ENCODE measurements at regions not wholly inside any gene's neighbourhood (a gene's known extent, or its start where the extent isn't known, plus 50 kb on each side); places are given as distances from the start of the nearest gene placed in this dataset.

GRCh38 chr10:21031232-21031795 lies 134.2 kb upstream of the NEBL start:
- ChIA-PET CTCF (no interaction called here), POLR2A (no interaction called here)
- H3K9me3 ChIP-seq = no peaks in the 10 kb centered on the region
- no peak for DNase-seq
- Mint-ChIP-seq H3K4me1 (no peaks in the 10 kb centered on the region), H3K36me3 (no peaks in the 10 kb centered on the region), H3K27ac (no peak overlapping the region), H3K27me3 (peaks cover 0 to 10% of the 10 kb centered on the region in 2 donors), H3K9me3 (peaks cover 0 to 17% (median 10%) of the 10 kb centered on the region in 3 donors), H3K4me3 (no peak overlapping the region)
- H3K27ac ChIP-seq (ENCODE audit: low read length) = no peak overlapping the region
- ATAC-seq (replicated peaks in 1 of 4) = no peak
- H3K27me3 ChIP-seq (replicated peaks in 1 of 2; ENCODE audit: control insufficient read depth in 2 of 2, extremely low read depth in 1 of 2, insufficient read depth in 2 of 2, low read length in 1 of 2) = no peaks in the 10 kb centered on the region
- 93% methylated on average over 7 of the region's 7 CpGs for WGBS (ENCODE audit: insufficient coverage)
- H3K4me1 ChIP-seq (ENCODE audit: control insufficient read depth in 1 of 2, extremely low read depth in 1 of 2, insufficient read depth in 2 of 2, low read length in 2 of 2) = no peaks in the 10 kb centered on the region
- H3K36me3 ChIP-seq (ENCODE audit: control insufficient read depth in 2 of 2, extremely low read depth in 1 of 2, insufficient read depth in 1 of 2, low read length in 1 of 2) = no peaks in the 10 kb centered on the region
- H3K4me3 ChIP-seq (ENCODE audit: control insufficient read depth in 1 of 2, extremely low read depth in 1 of 2, low read length in 1 of 2) = no peak overlapping the region

DNA sequence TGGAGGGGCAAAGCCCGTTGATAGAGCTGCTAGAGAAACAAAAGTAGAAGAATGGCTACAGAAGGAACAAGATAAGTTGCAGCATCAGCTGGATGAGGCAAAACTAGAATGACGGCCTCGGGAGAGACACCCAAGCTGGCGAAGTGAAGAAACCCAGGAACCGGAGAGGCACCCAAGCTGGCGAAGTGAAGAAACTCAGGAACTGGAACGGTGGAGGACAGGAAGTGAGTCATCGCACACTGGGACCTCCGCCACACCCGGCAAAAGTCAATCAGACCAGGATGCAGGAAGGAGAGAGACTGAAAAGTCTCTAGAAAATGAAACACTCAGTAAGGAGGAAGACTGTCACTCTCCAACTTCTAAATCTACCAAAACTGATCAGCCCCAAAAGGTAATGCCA lies 133.0 kb upstream of the NEBL start:
- Histone ChIP-seq H3K27ac (ENCODE audit: low read length) (no peak overlapping the region), H3K9me3 (no peaks in the 10 kb centered on the region), H3K4me3 (ENCODE audit: control insufficient read depth in 1 of 2, extremely low read depth in 1 of 2, low read length in 1 of 2) (no peak overlapping the region), H3K4me1 (ENCODE audit: control insufficient read depth in 1 of 2, extremely low read depth in 1 of 2, insufficient read depth in 2 of 2, low read length in 2 of 2) (no peaks in the 10 kb centered on the region), H3K36me3 (ENCODE audit: control insufficient read depth in 2 of 2, extremely low read depth in 1 of 2, insufficient read depth in 1 of 2, low read length in 1 of 2) (no peaks in the 10 kb centered on the region), H3K27me3 (replicated peaks in 1 of 2; ENCODE audit: control insufficient read depth in 2 of 2, extremely low read depth in 1 of 2, insufficient read depth in 2 of 2, low read length in 1 of 2) (no peaks in the 10 kb centered on the region)
- DNase-seq = no peak
- ChIA-PET POLR2A (no interaction called here), CTCF (no interaction called here)
- H3K4me1 Mint-ChIP-seq = no peaks in the 10 kb centered on the region
- H3K9me3 Mint-ChIP-seq = peaks cover 0 to 17% (median 10%) of the 10 kb centered on the region in 3 donors
- WGBS (ENCODE audit: insufficient coverage) = 88% methylated on average over 6 of the region's 10 CpGs
- no peak overlapping the region for H3K4me3 Mint-ChIP-seq
- H3K27ac Mint-ChIP-seq = no peak overlapping the region
- no peaks in the 10 kb centered on the region for H3K36me3 Mint-ChIP-seq
- peaks cover 0 to 10% of the 10 kb centered on the region in 2 donors for H3K27me3 Mint-ChIP-seq
- ATAC-seq (replicated peaks in 1 of 4) = no peak

- Histone ChIP-seq H3K4me3 (ENCODE audit: control insufficient read depth in 1 of 2, extremely low read depth in 1 of 2, low read length in 1 of 2) (no peak overlapping the region), H3K4me1 (ENCODE audit: control insufficient read depth in 1 of 2, extremely low read depth in 1 of 2, insufficient read depth in 2 of 2, low read length in 2 of 2) (no peaks in the 10 kb centered on the region), H3K36me3 (ENCODE audit: control insufficient read depth in 2 of 2, extremely low read depth in 1 of 2, insufficient read depth in 1 of 2, low read length in 1 of 2) (no peaks in the 10 kb centered on the region), H3K9me3 (no peaks in the 10 kb centered on the region), H3K27me3 (replicated peaks in 1 of 2; ENCODE audit: control insufficient read depth in 2 of 2, extremely low read depth in 1 of 2, insufficient read depth in 2 of 2, low read length in 1 of 2) (no peaks in the 10 kb centered on the region), H3K27ac (ENCODE audit: low read length) (no peak overlapping the region)
- ChIA-PET CTCF (no interaction called here), POLR2A (no interaction called here)
- no peak overlapping the region for H3K27ac Mint-ChIP-seq
- H3K4me3 Mint-ChIP-seq = no peak overlapping the region
- peaks cover 0 to 14% (median 8%) of the 10 kb centered on the region in 3 donors for H3K9me3 Mint-ChIP-seq
- 20% methylated on average over 1 of the region's 3 CpGs for WGBS (ENCODE audit: insufficient coverage)
- H3K4me1 Mint-ChIP-seq = no peaks in the 10 kb centered on the region
- ATAC-seq (replicated peaks in 1 of 4) (no peak), DNase-seq (no peak)
- H3K27me3 Mint-ChIP-seq = peaks cover 3 to 4% of the 10 kb centered on the region in 2 donors
- H3K36me3 Mint-ChIP-seq = no peaks in the 10 kb centered on the region
Observed at GRCh38 chr10:21022821-21023220, 125.7 kb upstream of the NEBL start.

DNA sequence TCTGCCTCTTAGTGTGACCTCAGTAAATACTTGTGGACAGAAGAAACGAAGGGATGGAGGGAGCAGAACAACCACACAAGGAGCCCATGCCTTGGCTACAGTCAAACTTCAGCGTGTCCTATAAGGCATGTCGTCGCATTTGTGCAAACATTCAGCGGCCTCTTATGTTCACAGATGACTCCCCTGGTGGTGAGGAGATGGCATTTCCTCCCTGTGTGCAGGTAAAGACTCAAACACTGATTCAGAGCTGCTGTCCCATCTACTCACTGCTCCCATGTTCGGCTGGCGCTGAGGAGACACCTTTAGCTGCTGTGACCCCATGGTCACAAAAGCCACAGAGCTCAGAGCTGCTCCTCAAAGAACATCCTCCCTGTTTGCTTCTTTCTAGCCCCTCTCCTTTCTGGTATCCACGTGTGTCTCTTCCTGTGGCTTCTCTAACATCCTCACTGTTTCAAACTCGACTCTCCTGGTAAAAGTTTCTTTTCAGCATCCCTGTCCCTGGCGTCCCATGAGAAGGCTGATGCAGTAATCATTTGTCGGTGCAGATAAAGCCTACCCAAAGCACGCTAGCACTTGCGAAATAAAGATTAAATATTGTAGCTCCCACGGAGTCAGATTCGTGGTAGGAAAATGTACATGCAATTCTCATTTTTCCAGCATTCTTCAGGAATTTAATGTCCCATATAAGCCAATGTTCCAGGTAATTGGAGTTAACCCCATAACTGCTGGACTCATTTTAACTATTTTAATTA lies 124.9 kb upstream of the NEBL start:
- H3K9me3 Mint-ChIP-seq = peaks cover 0 to 14% (median 8%) of the 10 kb centered on the region in 3 donors
- CTCF ChIA-PET = no interaction called here
- Histone ChIP-seq H3K27me3 (replicated peaks in 1 of 2; ENCODE audit: control insufficient read depth in 2 of 2, extremely low read depth in 1 of 2, insufficient read depth in 2 of 2, low read length in 1 of 2) (no peaks in the 10 kb centered on the region), H3K36me3 (ENCODE audit: control insufficient read depth in 2 of 2, extremely low read depth in 1 of 2, insufficient read depth in 1 of 2, low read length in 1 of 2) (no peaks in the 10 kb centered on the region), H3K27ac (ENCODE audit: low read length) (no peak overlapping the region), H3K4me3 (ENCODE audit: control insufficient read depth in 1 of 2, extremely low read depth in 1 of 2, low read length in 1 of 2) (no peak overlapping the region), H3K9me3 (no peaks in the 10 kb centered on the region), H3K4me1 (ENCODE audit: control insufficient read depth in 1 of 2, extremely low read depth in 1 of 2, insufficient read depth in 2 of 2, low read length in 2 of 2) (no peaks in the 10 kb centered on the region)
- 69% methylated on average over 8 of the region's 15 CpGs for WGBS (ENCODE audit: insufficient coverage)
- H3K4me1 Mint-ChIP-seq = no peaks in the 10 kb centered on the region
- POLR2A ChIA-PET = no interaction called here
- DNase-seq = no peak
- no peak overlapping the region for H3K27ac Mint-ChIP-seq
- no peak for ATAC-seq (replicated peaks in 1 of 4)
- no peak overlapping the region for H3K4me3 Mint-ChIP-seq
- peaks cover 3 to 4% of the 10 kb centered on the region in 2 donors for H3K27me3 Mint-ChIP-seq
- no peaks in the 10 kb centered on the region for H3K36me3 Mint-ChIP-seq

DNA sequence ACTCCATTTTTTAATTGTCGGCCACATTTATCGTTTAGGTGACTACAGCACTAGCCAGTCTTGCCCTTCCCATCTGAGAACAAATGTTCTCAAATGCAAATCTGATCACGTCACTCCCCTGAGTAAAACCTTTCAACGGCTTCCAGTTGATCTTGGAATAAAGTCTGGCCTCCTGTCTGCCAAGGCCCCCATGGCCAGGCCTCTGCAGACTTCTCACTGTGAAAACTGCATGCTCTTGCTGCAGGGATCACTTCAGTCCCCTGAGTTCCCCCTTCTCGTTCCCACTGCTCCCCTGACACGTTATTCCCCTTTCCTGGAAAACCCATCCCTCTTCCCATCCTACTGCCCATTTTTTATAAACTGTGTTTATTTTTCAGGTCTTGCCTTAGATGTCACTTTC lies 124.1 kb upstream of the NEBL start:
- CTCF ChIA-PET = no interaction called here

DNA sequence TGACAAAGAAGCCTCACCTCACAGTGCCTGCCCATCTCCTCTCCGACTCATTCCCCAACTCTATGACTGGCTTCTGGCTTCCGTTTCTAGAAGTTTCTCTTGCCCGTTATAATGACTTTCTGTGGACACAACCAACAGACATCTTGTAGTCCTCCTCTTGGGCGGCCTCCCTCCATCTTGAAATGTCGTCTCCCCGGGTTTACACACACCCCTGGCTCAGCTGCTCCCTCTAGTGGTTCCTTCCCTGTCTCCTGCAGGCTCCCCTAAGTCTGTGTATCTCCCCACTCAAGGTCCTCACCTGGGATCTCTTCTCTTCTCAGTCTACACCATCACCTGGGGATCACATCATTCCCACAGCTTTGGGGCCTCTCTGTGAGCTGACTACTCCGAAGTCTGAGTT lies 123.4 kb upstream of the NEBL start:
- no peaks in the 10 kb centered on the region for H3K4me1 Mint-ChIP-seq
- no peaks in the 10 kb centered on the region for H3K4me1 ChIP-seq (ENCODE audit: control insufficient read depth in 1 of 2, extremely low read depth in 1 of 2, insufficient read depth in 2 of 2, low read length in 2 of 2)
- ChIA-PET POLR2A (no interaction called here), CTCF (no interaction called here)
- H3K36me3 ChIP-seq (ENCODE audit: control insufficient read depth in 2 of 2, extremely low read depth in 1 of 2, insufficient read depth in 1 of 2, low read length in 1 of 2) = no peaks in the 10 kb centered on the region
- no peaks in the 10 kb centered on the region for H3K36me3 Mint-ChIP-seq
- no peak overlapping the region for H3K27ac Mint-ChIP-seq
- H3K9me3 Mint-ChIP-seq = peaks cover 0 to 14% (median 8%) of the 10 kb centered on the region in 3 donors
- peaks cover 3 to 4% of the 10 kb centered on the region in 2 donors for H3K27me3 Mint-ChIP-seq
- no peaks in the 10 kb centered on the region for H3K9me3 ChIP-seq
- H3K4me3 ChIP-seq (ENCODE audit: control insufficient read depth in 1 of 2, extremely low read depth in 1 of 2, low read length in 1 of 2) = no peak overlapping the region
- H3K27me3 ChIP-seq (replicated peaks in 1 of 2; ENCODE audit: control insufficient read depth in 2 of 2, extremely low read depth in 1 of 2, insufficient read depth in 2 of 2, low read length in 1 of 2) = peaks cover 0 to 1% of the 10 kb centered on the region in 2 experiments
- WGBS (ENCODE audit: insufficient coverage) = 93% methylated on average over 7 of the region's 7 CpGs
- H3K27ac ChIP-seq (ENCODE audit: low read length) = no peak overlapping the region
- H3K4me3 Mint-ChIP-seq = no peak overlapping the region
- ATAC-seq (replicated peaks in 1 of 4) (no peak), DNase-seq (peak in 1 of 35 experiments; percentile 13)

More for the DNA sequence above, 124.1 kb upstream of the NEBL start:
- WGBS (ENCODE audit: insufficient coverage) = 81% methylated on average over 5 of the region's 6 CpGs
- H3K4me1 Mint-ChIP-seq = no peaks in the 10 kb centered on the region
- H3K27me3 Mint-ChIP-seq = peaks cover 3 to 4% of the 10 kb centered on the region in 2 donors
- no peaks in the 10 kb centered on the region for H3K4me1 ChIP-seq (ENCODE audit: control insufficient read depth in 1 of 2, extremely low read depth in 1 of 2, insufficient read depth in 2 of 2, low read length in 2 of 2)
- H3K36me3 Mint-ChIP-seq = no peaks in the 10 kb centered on the region
- H3K4me3 Mint-ChIP-seq = no peak overlapping the region
- H3K27me3 ChIP-seq (replicated peaks in 1 of 2; ENCODE audit: control insufficient read depth in 2 of 2, extremely low read depth in 1 of 2, insufficient read depth in 2 of 2, low read length in 1 of 2) = no peaks in the 10 kb centered on the region
- ATAC-seq (replicated peaks in 1 of 4) (no peak), DNase-seq (no peak)
- H3K4me3 ChIP-seq (ENCODE audit: control insufficient read depth in 1 of 2, extremely low read depth in 1 of 2, low read length in 1 of 2) = no peak overlapping the region
- POLR2A ChIA-PET = no interaction called here
- peaks cover 0 to 14% (median 8%) of the 10 kb centered on the region in 3 donors for H3K9me3 Mint-ChIP-seq
- no peak overlapping the region for H3K27ac ChIP-seq (ENCODE audit: low read length)
- H3K36me3 ChIP-seq (ENCODE audit: control insufficient read depth in 2 of 2, extremely low read depth in 1 of 2, insufficient read depth in 1 of 2, low read length in 1 of 2) = no peaks in the 10 kb centered on the region
- H3K27ac Mint-ChIP-seq = no peak overlapping the region
- H3K9me3 ChIP-seq = no peaks in the 10 kb centered on the region

Measured in T-cell (primary cell).